ENCODE measurements at regions not wholly inside any gene's neighbourhood (a gene's known extent, or its start where the extent isn't known, plus 50 kb on each side); places are given as distances from the start of the nearest gene placed in this dataset.
"Not testable (repeated sequence)": the region's sequence is repeated elsewhere in the genome, so short reads cannot be mapped to it uniquely, and the experiment has no call there.

DNA sequence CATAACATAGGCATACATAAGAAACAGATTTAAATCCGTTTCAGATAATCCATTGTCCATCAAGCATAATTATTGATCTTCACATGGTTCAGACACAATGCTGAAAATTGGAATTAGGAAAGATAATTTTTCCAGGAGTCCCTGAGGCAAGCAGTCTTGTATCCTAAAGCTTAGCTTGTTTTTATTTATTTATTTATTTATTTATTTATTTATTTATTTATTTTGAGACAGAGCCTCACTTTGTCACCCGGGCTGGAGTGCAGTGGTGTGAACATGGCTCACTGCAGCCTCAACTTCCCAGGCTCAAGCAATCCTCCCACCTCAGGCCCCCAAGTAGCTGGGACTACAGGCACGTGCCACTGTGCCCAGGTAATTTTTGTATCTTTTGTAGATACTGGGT is 89.7 kb upstream of the USP25 start:
- TF ChIP-seq, protein P1, sequence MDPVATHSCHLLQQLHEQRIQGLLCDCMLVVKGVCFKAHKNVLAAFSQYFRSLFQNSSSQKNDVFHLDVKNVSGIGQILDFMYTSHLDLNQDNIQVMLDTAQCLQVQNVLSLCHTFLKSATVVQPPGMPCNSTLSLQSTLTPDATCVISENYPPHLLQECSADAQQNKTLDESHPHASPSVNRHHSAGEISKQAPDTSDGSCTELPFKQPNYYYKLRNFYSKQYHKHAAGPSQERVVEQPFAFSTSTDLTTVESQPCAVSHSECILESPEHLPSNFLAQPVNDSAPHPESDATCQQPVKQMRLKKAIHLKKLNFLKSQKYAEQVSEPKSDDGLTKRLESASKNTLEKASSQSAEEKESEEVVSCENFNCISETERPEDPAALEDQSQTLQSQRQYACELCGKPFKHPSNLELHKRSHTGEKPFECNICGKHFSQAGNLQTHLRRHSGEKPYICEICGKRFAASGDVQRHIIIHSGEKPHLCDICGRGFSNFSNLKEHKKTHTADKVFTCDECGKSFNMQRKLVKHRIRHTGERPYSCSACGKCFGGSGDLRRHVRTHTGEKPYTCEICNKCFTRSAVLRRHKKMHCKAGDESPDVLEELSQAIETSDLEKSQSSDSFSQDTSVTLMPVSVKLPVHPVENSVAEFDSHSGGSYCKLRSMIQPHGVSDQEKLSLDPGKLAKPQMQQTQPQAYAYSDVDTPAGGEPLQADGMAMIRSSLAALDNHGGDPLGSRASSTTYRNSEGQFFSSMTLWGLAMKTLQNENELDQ (tag by site-specific recombination; IDR thresholded peaks at IDR 0.05; ENCODE audit: low read depth) = not testable (repeated sequence)
- TF ChIP-seq, protein P2, sequence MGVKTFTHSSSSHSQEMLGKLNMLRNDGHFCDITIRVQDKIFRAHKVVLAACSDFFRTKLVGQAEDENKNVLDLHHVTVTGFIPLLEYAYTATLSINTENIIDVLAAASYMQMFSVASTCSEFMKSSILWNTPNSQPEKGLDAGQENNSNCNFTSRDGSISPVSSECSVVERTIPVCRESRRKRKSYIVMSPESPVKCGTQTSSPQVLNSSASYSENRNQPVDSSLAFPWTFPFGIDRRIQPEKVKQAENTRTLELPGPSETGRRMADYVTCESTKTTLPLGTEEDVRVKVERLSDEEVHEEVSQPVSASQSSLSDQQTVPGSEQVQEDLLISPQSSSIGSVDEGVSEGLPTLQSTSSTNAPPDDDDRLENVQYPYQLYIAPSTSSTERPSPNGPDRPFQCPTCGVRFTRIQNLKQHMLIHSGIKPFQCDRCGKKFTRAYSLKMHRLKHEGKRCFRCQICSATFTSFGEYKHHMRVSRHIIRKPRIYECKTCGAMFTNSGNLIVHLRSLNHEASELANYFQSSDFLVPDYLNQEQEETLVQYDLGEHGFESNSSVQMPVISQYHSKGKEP (tag by site-specific recombination; IDR thresholded peaks at IDR 0.05) = not testable (repeated sequence)
- not testable (repeated sequence) for TF ChIP-seq ZNF624 (tag by site-specific recombination; IDR thresholded peaks at IDR 0.05); ZFP3 (tag by site-specific recombination; IDR thresholded peaks at IDR 0.05; ENCODE audit: low read depth); ZIC2 (tag by site-specific recombination; IDR thresholded peaks at IDR 0.05); ZBTB8A (tag by site-specific recombination; IDR thresholded peaks at IDR 0.05); ZNF138 (tag by site-specific recombination; IDR thresholded peaks at IDR 0.05; ENCODE audit: borderline replicate concordance); ZNF146 (tag by site-specific recombination; IDR thresholded peaks at IDR 0.05); GFI1B (tag by site-specific recombination; IDR thresholded peaks at IDR 0.05); ZNF37A (tag by site-specific recombination; IDR thresholded peaks at IDR 0.05)
- TF ChIP-seq, protein P3, sequence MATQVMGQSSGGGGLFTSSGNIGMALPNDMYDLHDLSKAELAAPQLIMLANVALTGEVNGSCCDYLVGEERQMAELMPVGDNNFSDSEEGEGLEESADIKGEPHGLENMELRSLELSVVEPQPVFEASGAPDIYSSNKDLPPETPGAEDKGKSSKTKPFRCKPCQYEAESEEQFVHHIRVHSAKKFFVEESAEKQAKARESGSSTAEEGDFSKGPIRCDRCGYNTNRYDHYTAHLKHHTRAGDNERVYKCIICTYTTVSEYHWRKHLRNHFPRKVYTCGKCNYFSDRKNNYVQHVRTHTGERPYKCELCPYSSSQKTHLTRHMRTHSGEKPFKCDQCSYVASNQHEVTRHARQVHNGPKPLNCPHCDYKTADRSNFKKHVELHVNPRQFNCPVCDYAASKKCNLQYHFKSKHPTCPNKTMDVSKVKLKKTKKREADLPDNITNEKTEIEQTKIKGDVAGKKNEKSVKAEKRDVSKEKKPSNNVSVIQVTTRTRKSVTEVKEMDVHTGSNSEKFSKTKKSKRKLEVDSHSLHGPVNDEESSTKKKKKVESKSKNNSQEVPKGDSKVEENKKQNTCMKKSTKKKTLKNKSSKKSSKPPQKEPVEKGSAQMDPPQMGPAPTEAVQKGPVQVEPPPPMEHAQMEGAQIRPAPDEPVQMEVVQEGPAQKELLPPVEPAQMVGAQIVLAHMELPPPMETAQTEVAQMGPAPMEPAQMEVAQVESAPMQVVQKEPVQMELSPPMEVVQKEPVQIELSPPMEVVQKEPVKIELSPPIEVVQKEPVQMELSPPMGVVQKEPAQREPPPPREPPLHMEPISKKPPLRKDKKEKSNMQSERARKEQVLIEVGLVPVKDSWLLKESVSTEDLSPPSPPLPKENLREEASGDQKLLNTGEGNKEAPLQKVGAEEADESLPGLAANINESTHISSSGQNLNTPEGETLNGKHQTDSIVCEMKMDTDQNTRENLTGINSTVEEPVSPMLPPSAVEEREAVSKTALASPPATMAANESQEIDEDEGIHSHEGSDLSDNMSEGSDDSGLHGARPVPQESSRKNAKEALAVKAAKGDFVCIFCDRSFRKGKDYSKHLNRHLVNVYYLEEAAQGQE (tag by site-specific recombination; IDR thresholded peaks at IDR 0.05) = not testable (repeated sequence)
- TF ChIP-seq, protein P4, sequence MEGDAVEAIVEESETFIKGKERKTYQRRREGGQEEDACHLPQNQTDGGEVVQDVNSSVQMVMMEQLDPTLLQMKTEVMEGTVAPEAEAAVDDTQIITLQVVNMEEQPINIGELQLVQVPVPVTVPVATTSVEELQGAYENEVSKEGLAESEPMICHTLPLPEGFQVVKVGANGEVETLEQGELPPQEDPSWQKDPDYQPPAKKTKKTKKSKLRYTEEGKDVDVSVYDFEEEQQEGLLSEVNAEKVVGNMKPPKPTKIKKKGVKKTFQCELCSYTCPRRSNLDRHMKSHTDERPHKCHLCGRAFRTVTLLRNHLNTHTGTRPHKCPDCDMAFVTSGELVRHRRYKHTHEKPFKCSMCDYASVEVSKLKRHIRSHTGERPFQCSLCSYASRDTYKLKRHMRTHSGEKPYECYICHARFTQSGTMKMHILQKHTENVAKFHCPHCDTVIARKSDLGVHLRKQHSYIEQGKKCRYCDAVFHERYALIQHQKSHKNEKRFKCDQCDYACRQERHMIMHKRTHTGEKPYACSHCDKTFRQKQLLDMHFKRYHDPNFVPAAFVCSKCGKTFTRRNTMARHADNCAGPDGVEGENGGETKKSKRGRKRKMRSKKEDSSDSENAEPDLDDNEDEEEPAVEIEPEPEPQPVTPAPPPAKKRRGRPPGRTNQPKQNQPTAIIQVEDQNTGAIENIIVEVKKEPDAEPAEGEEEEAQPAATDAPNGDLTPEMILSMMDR (tag by site-specific recombination; IDR thresholded peaks at IDR 0.05) = not testable (repeated sequence)
- TF ChIP-seq, protein P5, sequence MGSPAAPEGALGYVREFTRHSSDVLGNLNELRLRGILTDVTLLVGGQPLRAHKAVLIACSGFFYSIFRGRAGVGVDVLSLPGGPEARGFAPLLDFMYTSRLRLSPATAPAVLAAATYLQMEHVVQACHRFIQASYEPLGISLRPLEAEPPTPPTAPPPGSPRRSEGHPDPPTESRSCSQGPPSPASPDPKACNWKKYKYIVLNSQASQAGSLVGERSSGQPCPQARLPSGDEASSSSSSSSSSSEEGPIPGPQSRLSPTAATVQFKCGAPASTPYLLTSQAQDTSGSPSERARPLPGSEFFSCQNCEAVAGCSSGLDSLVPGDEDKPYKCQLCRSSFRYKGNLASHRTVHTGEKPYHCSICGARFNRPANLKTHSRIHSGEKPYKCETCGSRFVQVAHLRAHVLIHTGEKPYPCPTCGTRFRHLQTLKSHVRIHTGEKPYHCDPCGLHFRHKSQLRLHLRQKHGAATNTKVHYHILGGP (tag by site-specific recombination; IDR thresholded peaks at IDR 0.05) = not testable (repeated sequence)
- TF ChIP-seq, protein P6, sequence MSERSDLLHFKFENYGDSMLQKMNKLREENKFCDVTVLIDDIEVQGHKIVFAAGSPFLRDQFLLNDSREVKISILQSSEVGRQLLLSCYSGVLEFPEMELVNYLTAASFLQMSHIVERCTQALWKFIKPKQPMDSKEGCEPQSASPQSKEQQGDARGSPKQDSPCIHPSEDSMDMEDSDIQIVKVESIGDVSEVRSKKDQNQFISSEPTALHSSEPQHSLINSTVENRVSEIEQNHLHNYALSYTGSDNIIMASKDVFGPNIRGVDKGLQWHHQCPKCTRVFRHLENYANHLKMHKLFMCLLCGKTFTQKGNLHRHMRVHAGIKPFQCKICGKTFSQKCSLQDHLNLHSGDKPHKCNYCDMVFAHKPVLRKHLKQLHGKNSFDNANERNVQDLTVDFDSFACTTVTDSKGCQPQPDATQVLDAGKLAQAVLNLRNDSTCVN (tag by site-specific recombination; optimal IDR thresholded peaks at IDR 0.05) = not testable (repeated sequence)

Measured in HEK293 (cell line).